Choroid plexus epithelial cell (primary cell): ENCODE measurements at regions not wholly inside any gene's neighbourhood (a gene's known extent, or its start where the extent isn't known, plus 50 kb on each side); places are given as distances from the start of the nearest gene placed in this dataset.
A peak's percentile ranks its signal among the peaks of the same experiment; 100 is the strongest.

Experiments
- DNase-seq: peaks from one replicate; pipeline ENCODE4 v3.0.0-alpha.2; 2010; ENCODE audit warnings: low read depth
- H3K4me3 ChIP-seq: 2 replicates; pipeline ENCODE4 v1.5.1; 2011; ENCODE audit warnings: low read depth, mild to moderate bottlenecking, control low read depth, low read length, moderate library complexity
- CTCF ChIP-seq: conservative IDR thresholded peaks from 2 replicates; pipeline ENCODE4 v1.5.1; 2011; ENCODE audit warnings: low read depth, mild to moderate bottlenecking, control low read depth, inconsistent platforms, low read length, moderate library complexity

GRCh38 chr3:110301781-110302180, 769.8 kb upstream of the NECTIN3 start:
- DNase-seq = no peak
- no peak overlapping the region for H3K4me3 ChIP-seq
- TF ChIP-seq CTCF = no peak

- no peak overlapping the region for H3K4me3 ChIP-seq
- peak; percentile 13 for DNase-seq
- TF ChIP-seq CTCF = no peak
Observed at GRCh38 chr3:110307065-110307809, 764.4 kb upstream of the NECTIN3 start.

- TF ChIP-seq CTCF = no peak
- no peak for DNase-seq
- H3K4me3 ChIP-seq = no peak overlapping the region
Observed at GRCh38 chr3:110311541-110311940, 760.1 kb upstream of the NECTIN3 start.

GRCh38 chr3:110314512-110315114, 757.0 kb upstream of the NECTIN3 start:
- TF ChIP-seq CTCF = peak; percentile 84
- peak; percentile 79 for DNase-seq
- H3K4me3 ChIP-seq = no peak overlapping the region

- no peak overlapping the region for H3K4me3 ChIP-seq
- DNase-seq = peak; percentile 23
Observed at GRCh38 chr3:110318108-110318507, 753.5 kb upstream of the NECTIN3 start.

GRCh38 chr3:110323349-110323748, 748.3 kb upstream of the NECTIN3 start:
- DNase-seq = no peak
- TF ChIP-seq CTCF = no peak
- no peak overlapping the region for H3K4me3 ChIP-seq

More at GRCh38 chr3:110318108-110318507, 753.5 kb upstream of the NECTIN3 start:
- no peak for TF ChIP-seq CTCF
